Nucleus accumbens (tissue), 56 donors: ENCODE measurements at regions not wholly inside any gene's neighbourhood (a gene's known extent, or its start where the extent isn't known, plus 50 kb on each side); places are given as distances from the start of the nearest gene placed in this dataset.
A peak's percentile ranks its signal among the peaks of the same experiment; 100 is the strongest.

Experiments used
- DNase-seq, 56 donors: peaks; one replicate each; lab custom pipeline; 2025; lab: John Stamatoyannopoulos, UW

DNA sequence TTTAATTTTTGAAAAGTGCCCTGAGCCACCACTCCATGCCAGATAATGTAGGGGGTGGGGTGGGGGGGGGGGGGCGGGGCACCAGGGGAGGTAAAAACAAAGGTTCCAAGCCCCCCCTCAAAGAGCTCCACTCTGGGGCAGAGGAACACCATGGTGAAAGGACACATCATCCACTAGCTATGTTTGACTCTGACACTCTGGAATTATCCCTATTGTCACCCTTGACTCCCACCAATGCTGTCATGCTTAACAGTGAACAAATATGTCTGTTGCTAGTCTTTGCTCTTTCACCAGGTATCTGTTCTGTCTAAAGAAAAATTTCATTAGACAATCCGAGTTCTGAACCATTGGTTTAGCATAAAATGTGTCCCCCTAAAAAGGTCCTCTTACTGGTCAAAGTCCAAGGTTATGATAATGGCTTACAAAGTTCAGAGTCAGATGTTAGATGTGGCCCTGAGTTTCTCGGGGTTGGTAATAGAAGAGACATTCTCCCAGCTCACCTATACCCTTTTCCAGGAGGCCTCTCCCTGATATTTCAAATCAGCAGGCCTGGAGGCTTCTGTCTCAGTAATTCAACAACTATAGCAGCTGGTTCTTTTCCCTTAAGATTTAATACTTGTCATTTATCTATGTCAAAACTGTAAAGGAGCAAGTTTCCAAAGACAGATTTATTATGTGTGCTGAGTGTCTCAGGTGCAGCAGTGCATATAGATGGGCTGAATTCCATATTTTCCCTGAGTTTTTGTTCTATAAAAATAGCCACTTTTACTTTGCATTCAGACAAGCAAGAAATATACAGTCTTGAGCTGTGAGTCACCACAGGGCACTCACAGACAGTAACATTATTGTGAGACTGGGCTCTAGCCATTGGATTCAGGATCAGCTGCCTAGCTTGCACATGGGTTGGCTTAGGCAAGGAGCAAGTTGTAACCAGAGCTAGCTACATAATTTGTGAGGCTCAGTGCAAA, 174.1 kb downstream of the CSNK2A3 start:
- DNase-seq: peak in 26 of 56 donors; percentile 4 to 63 (median 41)

DNA sequence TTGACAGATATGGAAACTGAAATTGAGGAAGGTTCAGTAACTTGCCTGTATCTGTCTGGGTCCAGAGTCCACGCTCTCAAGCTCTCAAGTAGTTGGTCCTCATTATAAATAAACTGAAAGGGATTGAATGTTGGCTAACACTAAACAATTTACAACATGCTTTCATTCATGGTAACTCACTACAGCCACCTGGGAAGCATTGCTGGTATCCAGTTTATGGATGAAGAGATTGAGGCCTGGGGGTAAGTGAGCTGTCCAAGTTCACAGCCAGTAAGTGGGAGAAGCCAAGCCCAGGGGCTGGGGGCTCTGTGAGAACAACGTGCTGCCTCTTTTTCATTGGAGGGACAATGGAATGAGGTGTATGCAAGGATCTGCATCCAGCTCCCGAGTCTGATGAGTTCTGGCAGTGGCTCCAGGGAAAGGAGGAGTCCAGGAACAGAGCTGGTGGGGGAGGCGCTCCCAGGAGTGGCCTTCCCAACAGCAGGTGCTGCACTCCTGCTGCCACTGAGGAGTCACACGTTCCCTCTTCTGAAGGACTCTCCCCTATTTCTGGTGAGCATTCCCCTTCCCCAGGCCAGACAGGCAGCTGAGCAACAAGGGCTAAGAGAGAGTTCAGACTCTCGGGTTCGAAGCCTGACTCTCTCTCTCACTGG, 175.8 kb downstream of the CSNK2A3 start:
- DNase-seq: no peak

DNA sequence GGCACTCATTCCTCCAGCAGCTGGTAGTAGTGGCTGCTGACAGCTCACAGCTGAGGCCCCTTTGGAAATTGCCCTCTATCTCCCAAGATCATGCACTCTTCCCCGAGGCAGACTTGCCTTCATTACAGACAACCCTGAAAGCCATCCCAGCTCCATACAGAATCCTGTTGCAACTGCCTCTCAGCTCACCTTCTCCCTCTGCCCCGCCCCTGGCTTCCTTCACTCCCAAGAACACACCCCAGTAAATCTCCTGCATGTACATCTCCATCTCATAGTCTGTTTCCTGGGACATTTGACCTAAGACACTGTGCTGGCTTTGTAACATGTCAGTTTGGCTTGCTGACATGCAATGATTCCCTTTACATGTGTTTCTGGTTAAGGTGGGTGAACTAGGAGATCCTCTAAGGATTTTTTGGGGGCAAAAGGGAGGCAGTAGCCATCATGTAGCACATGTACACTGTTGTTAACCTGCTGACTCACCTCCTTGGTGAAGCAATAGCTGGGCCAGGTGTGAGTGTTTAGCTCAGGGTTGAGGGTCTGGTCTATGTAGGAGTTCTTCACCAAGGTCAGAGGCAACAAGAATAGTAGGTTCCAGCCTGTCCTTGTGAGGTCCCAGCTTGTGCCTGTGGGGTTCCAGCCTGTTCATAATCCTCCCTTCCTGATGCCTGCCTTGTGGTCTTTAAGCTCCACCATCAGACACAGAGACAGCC, 179.6 kb downstream of the CSNK2A3 start:
- DNase-seq: no peak

DNA sequence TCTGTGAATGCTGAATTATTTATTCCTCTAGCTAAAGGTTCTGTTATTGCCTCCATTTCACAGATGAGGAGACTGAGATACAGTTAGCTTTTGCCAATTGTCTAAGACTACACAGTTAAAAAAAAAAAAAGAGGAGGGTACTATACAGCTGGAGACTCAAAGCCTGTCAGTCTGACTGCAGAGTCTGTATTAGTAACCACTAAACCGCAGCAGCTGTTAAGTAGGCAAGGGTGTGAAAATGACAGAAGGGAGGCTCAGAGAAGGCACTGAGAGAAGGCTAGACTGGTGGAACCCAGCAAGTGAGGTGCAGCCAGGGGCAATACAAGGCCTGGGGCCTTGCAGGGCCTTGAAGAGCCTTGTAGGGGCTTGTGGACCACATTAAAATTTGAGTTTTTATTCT, 181.2 kb downstream of the CSNK2A3 start:
- no peak for DNase-seq

DNA sequence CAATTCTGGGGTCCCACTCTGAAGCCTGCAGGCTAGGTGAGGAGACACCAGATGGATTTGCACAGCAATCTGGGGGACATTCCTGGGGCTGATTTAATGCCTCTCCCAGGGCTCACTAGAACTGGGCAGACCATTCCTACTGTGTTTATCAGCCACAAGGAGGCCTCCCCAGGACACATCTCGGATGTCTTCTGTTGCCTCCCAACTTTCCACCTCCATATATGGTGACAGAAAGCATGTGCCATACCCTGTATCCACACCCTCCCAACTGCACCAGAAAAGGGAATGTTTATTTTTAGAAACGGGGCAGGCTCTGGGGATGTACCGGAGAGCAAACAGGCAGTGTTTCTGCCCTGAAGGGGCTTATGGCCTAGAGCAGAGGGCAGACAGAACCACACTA, 181.8 kb downstream of the CSNK2A3 start:
- DNase-seq: no peak

DNA sequence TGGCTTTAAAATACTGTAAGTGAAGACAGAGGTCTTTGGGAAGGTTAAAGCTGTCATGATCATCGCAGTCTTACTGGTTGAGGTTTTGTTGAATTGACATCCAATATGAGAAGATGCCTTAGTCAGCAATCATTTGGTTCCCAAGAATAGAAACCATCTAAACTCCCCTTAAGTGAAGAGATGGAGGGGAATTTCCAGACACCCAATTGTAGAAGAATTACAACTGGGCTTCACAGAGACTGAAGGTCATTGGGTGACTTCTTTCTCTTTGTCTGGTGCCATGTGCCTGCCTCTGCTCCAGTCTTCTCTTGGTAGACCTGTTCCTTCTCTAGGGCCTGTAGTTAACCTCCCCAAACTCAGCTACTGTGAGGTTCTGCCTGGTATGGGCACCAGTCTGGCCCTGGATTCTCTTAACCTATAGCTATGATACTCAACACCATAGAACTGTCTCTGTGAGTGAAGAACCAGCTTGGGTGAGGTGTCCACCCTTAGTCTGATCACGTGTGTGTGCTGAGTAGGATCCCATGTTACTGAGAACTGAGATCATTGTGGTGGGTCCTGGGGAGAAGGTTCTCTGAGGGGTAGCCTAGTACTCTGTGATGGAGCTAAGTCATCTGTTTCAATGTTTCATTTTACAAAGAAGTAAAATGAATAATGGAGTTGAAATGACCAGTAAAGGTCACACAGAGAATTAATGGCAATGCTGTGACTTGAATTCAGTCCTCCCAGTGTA, 182.5 kb downstream of the CSNK2A3 start:
- DNase-seq: no peak

DNA sequence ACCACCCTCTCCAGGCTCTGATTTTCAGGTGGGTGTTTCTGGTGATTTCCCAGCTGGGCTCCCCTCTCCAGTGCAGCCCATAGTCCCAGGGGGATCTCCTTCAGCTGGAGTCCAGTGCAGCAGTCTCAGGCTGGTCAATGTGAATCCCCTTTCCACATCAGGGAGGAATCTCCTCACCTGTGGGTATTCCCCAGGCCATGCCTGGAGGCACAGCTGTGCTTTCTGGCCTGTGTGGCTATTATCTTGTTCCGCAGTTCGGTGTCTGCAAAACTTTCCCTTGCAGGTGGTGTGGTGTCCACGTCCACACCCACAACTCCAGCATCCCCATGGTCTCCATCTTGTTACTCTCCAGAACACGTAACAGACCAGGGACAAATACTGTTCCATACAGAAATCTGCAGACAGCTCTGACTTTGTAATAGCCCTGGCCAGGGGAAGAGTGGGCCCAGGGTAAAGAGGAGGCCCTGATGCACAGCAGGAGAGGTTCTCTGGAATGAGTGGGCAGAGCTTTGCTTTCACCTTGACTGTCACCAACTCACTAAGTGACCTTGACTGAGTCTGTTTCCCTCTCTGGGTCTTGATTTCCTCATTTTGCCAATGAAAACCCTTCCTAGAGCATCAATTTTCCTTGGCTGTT, 183.2 kb downstream of the CSNK2A3 start:
- no peak for DNase-seq

DNA sequence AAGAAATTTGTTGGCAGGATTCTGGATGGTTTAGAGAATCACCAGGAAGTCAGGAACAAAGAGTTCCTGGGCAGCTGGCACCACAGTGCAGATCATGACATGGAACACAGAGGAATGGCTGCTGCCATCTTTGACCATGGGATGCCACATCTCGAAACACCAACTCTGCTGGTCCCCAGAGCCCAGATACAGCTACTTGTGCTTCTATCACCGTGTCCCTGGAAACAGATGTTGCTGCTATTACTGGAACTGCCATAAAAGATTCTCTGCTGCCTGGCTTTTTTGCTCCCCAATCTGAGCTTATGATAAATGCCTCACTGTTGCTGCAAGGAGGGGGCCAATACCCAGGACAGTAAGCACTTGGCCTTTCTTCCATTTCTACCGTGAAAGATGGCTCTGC, 185.2 kb downstream of the CSNK2A3 start:
- no peak for DNase-seq

DNA sequence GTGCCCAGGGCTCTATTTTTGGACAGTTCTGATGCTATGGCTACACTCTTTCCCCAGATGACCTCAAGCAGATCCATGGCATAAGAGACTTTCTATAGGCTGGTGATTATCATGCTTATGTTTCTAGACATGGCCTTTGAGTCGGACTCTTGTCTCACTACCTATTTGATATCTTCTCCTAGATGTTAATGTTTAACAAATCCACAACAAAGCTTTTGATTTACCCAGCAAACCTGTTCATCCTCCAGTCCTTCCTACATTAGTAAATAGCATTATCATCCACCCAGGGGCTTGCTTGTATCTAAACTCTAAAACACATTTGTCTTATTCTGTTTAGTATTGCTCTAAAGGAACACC, 188.7 kb downstream of the CSNK2A3 start:
- DNase-seq: no peak

DNA sequence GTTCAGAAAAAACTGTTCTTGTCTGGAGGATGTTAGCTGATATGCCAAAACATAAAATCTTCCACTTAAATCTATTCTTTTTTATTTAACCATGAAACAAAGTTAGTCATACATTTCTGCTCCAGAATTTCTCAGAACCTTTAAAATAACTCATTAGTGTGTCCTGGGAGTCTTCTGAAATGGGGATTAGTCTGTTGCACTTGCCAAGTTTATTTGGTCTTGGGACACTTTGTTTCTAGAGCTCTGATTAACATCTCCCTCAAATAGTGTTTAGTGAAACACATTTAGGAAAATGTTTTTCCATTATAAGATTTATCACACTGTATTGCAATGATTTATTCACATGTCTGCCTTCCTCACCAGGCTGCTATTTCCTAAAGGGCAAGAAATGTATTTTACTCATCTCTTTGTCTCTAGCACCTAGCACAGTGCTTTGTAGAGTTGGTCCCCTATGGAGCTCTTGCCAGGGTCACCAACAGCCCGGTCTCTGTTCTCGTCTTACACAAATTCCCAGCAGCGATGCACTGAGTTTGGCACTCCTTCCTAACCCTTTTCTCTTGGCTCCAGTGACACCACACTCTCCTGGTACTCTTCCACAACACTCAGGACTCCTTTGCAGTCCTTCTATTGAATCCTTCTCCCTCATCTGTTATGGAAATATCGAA, 189.2 kb downstream of the CSNK2A3 start:
- no peak for DNase-seq

DNA sequence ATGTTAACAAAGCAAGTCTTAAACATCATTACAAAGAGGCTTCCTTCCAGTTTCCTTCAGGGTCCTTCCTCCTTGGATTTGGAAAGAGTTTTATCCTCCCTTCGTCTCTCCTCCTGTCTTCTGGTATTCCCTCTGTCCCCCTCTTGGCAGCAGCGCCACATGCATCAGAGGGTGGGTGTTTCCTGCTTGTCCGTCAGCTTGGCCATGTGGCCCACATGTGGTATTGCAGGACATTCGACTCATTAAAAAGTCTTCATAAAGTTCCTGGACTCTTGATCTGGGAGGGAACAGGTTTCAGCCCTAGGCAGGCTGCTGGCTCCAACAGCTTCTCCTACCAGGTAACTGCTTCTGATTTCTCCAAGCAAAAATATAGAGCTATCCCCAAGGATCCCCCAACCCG, 189.8 kb downstream of the CSNK2A3 start:
- no peak for DNase-seq

DNA sequence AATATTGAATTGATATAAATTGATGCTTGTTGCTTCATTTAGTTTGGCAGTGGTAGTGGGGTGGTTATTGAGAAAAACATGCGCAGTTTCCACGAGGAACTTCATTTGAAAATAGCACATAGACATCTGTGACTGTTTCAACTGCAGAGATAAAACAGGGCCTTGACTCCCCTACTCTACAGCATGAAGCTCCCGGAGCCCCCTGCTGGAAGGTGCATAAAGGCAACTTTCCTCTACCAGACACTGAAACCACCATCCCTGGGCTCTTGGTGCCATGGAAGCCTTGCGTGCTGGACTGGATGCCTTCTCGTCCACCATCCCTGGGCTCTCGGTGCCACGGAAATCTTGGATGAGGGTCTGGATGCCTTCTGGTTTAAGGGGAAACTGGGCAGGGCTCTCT, 195.9 kb downstream of the CSNK2A3 start:
- DNase-seq: peak in 2 of 56 donors; percentile 12 to 16

DNA sequence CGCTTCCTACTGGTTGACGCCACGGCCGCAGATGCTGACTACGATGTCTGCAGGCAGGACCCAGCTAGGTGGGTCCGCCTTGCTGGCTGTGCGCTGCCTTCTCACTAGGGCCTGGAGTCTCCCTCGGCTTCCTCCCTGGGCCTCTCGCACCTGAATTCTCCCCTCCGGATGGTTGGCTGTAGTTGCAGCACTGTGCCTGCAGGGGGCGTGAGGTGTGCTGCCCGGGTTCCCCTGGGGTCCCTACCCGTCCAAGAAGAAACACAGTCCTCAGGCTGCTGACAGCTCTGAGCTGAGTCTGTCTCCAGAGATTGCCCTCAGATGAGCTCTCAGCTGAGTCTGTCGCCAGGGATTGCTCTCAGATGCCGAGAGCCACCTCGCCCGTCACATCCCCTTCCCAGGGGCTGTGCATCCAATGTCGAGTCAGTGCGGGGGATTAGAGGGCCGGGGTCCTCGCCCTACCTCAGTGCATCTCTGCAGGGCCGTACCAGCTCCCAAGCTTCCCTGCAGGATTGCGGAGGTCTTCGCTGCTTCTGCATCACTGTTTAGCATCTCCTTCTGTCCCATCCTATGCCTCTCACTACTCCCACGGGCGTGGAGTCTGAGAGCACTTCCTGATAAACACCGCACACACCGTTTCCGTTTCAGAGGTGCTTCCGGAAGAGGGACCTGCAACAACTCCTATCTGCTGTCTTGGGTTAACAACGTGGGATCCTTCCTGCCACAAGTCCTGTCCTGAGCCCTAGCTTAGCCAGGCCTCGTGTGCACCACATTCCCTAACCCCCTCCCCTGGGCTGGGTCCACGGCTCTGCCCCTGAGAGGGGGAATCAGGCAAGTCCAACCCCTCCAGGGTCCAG, 196.9 kb downstream of the CSNK2A3 start:
- DNase-seq: no peak

DNA sequence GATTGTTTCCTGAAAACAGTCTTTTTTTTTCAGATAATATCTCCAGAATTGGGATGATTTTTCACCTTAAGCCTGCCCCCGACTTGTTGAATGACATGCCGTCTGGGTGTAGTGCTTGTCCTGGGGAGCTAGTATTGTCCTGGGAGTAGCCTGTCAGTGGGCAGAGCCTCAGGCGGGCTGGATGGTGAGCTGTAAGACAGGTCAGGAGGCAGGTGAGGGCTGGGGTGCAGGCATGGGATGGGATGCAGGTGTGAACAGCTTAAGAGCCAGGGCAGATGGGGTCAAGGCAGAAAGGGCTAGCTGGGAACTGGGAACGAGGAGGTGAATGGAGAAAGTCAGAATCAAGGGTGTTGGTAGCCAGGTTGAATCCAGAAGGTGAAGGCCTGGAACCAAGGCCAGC, 200.2 kb downstream of the CSNK2A3 start:
- DNase-seq: no peak

DNA sequence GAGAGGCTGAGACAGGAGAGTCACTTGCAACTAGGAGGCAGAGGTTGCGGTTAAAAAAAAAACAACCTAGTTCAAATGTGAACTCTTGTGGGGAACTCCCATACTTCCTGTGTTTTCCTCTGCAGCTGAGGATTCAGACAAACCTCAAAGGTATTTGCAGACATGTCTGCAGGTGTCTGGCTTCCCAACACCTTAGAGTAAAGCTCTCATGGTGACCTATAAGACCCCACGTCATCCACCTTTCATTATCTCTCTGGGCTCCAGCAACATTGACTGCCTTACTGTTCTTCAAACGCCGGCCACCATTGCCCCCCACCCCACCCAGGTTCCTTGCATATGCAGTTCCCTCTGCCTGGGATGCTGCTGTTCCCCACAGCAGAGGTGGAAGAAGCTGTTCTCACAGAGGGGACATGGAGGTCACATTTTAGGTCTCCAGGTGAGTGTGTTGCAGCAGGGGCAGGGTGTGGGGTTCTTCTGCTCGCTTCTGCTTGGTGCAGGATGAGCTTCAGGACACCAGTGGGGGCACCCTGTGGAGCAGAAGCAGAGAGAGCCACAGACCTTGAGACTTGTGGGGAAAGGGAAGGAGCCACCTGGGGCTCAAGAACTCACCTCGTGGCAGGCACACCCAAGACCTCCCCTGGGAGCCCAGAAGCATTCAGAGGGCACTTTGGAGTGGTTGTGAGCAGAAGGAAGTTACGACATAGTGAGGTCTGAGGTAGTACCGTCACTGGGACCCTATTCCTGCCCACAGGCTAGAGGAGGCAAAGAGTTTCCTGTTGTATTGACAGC, 203.2 kb downstream of the CSNK2A3 start:
- no peak for DNase-seq

DNA sequence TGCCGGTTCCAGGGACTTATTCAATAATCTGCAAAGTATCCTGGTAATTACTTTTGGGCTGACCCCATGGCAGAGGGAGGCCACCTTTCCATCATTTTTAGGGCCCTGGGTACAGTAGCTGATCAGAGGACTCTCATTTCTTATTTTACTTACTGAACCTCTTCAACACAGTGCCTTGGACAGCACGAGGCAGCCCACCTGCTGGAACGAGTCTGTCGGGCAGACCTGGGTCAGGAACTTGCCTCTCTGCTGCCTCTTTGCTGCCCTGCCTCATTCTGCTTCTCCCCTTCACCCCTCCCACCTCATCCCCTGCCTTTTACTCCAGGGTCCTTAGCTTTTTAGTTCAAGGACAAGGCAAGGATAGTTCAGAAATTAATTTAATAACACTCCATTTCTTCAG, 204.5 kb downstream of the CSNK2A3 start:
- DNase-seq: no peak

DNA sequence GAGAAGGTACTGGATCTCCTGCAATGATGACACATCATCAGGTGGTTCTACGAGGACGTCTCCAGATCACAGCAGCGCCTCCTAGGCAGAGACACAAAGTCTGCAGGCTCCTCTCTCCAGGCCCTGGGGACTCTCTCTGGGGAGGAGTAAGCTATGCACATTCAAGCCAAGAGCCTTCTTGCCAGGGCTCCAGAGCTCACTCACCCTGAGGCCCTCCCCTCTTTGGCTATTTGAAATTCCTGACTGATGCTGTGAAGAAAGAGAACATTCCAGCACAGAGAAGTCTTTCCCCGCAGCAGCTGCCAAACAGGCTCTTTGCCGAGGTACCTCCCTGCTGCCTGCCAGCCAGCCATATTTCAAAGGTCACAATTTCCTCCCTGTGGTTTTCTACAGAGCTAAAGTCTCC, 204.9 kb downstream of the CSNK2A3 start:
- peak in 34 of 56 donors; percentile 7 to 82 (median 34) for DNase-seq

DNA sequence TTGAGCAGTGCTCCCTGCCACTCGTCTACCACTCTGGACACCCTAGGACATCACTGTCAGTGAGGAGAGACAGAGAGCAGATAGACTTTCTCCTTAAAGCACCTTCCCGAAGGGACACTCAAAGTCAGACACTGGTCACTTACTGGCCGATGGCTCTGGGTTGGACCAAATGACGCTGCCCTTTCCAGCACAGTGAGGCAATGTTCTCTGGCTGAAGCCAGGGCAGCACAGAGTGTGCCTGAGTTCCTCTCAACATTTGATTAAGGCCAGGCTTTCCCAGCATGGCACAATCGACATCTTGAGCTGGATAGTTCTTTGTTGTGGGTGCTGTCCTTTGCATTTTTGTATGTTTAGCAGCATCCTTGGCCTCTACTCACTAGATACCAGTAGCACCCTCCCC, 206.2 kb downstream of the CSNK2A3 start:
- DNase-seq: no peak
